GM19438 (cell line): ENCODE measurements at regions not wholly inside any gene's neighbourhood (a gene's known extent, or its start where the extent isn't known, plus 50 kb on each side); places are given as distances from the start of the nearest gene placed in this dataset.
"Not testable (repeated sequence)": the region's sequence is repeated elsewhere in the genome, so short reads cannot be mapped to it uniquely, and the experiment has no call there.

Experiments used
- ATAC-seq: cut with Tn5 transposase; IDR thresholded peaks from one replicate; pipeline ENCODE4 v1.9.1; 2021; ENCODE audit warnings: low read depth; ENCODE audit not compliant: unreplicated experiment

- ATAC-seq = no peak
Observed at GRCh38 chr5:126115059-126115629, 308.1 kb upstream of the GRAMD2B start.

DNA sequence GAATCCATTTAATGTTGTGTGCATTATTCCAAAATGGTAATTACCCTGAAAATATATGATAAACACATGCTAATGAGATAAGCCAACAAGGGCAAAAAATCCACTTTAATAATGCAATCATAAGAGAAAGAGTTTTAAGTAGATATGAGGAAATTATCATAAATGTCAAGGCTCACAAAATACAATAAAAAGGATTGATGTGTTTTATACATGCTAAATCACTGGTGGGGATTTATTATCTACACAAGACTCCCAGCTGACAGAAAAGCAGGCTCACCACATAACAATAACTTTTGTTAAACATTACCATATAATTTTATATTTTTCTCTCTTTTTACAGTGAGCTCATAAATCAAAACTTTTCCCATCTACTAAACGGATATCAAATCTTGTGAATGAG lies 306.2 kb upstream of the GRAMD2B start:
- no peak for ATAC-seq

GRCh38 chr5:126119887-126120442 lies 303.2 kb upstream of the GRAMD2B start:
- no peak for ATAC-seq

DNA sequence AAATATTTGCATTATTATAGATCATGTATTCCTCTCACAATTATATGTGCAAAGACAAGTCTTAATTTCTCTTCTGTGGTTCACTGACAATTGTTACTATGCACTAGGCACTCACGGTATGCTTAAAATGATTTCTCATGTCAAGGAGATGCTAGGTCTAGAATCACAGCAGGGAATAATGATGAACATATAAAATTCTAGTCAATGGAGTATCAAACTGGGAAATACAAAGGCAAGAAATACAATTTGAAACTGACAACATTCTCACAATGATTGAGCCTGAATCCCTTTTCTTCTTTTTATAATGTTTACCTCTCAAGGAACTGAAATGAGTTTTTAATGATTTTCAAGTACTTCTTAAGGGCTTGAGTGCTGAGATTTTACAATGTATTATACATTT lies 302.3 kb upstream of the GRAMD2B start:
- ATAC-seq = no peak

GRCh38 chr5:126122942-126123341 lies 300.3 kb upstream of the GRAMD2B start:
- no peak for ATAC-seq

GRCh38 chr5:126124706-126125345 lies 298.4 kb upstream of the GRAMD2B start:
- no peak for ATAC-seq

DNA sequence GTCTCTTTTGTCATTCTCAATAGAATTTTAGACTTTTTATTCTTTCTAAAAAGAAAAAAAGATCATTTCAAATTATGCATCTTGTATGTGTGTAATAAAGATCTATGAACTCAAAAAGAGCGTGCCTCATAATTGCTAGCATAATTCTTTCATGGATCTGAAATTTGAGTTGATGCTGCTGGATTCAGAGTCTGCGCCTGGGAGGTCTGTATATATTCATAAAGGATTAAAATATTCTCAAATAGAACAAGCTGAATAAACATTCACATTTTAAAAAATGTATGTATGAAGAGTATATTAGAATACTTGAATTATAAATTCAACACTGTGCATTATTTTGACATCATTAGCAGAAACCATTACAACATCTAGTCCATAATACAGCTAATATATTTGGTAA lies 297.8 kb upstream of the GRAMD2B start:
- ATAC-seq = no peak

GRCh38 chr5:126126574-126126973 lies 296.6 kb upstream of the GRAMD2B start:
- no peak for ATAC-seq

DNA sequence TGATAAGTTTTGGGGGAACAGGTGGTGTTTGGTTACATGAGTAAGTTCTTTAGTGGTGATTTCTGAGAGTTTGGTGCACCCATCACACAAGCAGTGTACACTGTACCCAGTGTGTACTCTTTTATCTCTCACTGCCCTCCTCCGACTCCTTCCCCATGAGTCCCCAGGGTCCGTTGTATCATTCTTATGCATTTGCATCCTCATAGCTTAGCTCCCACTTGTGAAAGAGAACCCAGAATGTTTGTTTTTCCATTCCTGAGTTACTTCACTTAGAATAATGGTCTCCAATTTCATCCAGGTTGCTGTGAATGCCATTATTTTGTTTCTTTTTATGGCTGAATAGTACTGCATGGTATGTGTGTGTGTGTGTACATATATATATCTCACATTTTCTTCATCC lies 295.8 kb upstream of the GRAMD2B start:
- not testable (repeated sequence) for ATAC-seq

- ATAC-seq = no peak
Observed at GRCh38 chr5:126129431-126129830, 293.8 kb upstream of the GRAMD2B start.

GRCh38 chr5:126133424-126133823 lies 289.8 kb upstream of the GRAMD2B start:
- no peak for ATAC-seq

- ATAC-seq = no peak
Observed at GRCh38 chr5:126137891-126138280, 285.3 kb upstream of the GRAMD2B start.

- no peak for ATAC-seq
Observed at GRCh38 chr5:126138281-126138931, 284.8 kb upstream of the GRAMD2B start.

- ATAC-seq = no peak
Observed at GRCh38 chr5:126139086-126139485, 284.1 kb upstream of the GRAMD2B start.

- ATAC-seq = no peak
Observed at GRCh38 chr5:126139773-126140172, 283.4 kb upstream of the GRAMD2B start.

DNA sequence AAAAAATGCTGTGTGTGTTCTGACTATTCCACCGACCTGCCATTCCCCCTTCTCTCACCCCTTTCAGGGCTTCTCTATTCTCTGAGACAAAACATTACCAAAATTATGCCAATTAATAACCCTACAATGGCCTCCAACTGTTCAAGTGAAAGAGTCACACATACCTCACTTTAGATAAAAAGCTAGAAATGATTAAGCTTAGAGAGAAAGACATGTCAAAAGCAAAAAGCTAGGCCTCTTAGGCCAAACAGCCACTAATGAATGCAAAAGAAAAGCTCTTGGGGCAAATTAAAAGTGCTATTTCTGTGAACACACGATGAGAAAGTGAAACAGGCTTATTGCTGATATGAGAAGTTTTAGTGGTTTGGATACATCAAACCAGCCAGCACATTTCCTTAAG lies 279.6 kb upstream of the GRAMD2B start:
- no peak for ATAC-seq

GRCh38 chr5:126150319-126150718 lies 272.9 kb upstream of the GRAMD2B start:
- not testable (repeated sequence) for ATAC-seq

DNA sequence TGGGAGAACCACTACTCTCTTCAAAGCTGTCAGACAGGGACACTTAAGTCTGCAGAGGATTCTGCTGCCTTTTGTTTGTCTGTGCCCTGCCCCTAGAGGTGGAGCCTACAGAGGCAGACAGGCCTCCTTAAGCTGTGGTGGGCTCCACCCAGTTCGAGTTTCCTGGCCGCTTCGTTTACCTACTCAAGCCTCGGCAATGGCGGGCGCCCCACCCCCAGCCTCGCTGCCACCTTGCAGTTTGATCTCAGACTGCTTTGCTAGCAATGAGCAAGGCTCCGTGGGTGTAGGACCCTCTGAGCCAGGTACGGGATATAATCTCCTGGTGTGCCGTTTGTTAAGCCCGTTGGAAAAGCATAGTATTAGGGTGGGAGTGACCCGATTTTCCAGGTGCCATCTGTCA lies 267.9 kb upstream of the GRAMD2B start:
- ATAC-seq = not testable (repeated sequence)

GRCh38 chr5:126166368-126166767 lies 256.8 kb upstream of the GRAMD2B start:
- no peak for ATAC-seq

- ATAC-seq = no peak
Observed at GRCh38 chr5:126168785-126169184, 254.4 kb upstream of the GRAMD2B start.

GRCh38 chr5:126171916-126172315 lies 251.3 kb upstream of the GRAMD2B start:
- no peak for ATAC-seq

DNA sequence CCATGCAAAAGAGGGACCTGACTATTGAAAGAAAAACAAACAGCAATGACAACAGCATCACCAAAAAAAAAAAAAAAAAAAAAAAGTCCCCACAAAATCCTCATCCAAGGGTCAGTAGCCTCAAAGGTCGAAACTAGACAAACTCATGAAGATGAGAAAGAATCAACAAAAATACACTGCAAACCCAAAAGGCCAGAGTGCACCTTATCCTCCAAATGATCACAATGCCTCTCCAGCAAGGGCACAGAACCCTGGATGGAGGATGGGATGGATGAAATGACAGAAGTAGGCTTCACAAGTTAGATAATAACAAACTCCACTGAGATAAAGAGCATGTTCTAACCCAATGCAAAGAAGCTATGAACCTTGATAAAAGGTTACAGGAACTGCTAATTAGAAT lies 250.4 kb upstream of the GRAMD2B start:
- ATAC-seq = no peak
